Uterus (tissue), 3 donors: ENCODE measurements at regions not wholly inside any gene's neighbourhood (a gene's known extent, or its start where the extent isn't known, plus 50 kb on each side); places are given as distances from the start of the nearest gene placed in this dataset.

Experiments
- DNase-seq, 2 donors: peaks; one replicate each; pipeline ENCODE4 v3.0.0-alpha.2; 2019 to 2020
- H3K27ac ChIP-seq, 2 donors: fragments of 200-600 bp; sonication (generic); 1 replicate in 1 of 2; 2 replicates in 1 of 2; pipeline ENCODE4 v1.5.1; 2016 to 2018
- H3K27me3 ChIP-seq, 2 donors: fragments of 200-600 bp; sonication (generic); one replicate each; pipeline ENCODE4 v1.5.1; 2018 to 2019; ENCODE audit warnings: control low read depth in 1 of 2
- H3K36me3 ChIP-seq, 2 donors: fragments of 200-600 bp; sonication (generic); one replicate each; pipeline ENCODE4 v1.5.1; 2019; ENCODE audit warnings: control low read depth in 1 of 2
- H3K4me1 ChIP-seq, 2 donors: fragments of 200-600 bp; sonication (generic); one replicate each; pipeline ENCODE4 v1.5.1; 2018 to 2019; ENCODE audit warnings: control low read depth in 1 of 2
- H3K4me3 ChIP-seq, 2 donors: fragments of 200-600 bp; sonication (generic); 1 replicate in 1 of 2; 2 replicates in 1 of 2; pipeline ENCODE4 v1.5.1; 2018 to 2019; ENCODE audit warnings: mild to moderate bottlenecking in 1 of 2
- H3K9me3 ChIP-seq, 2 donors: fragments of 200-600 bp; sonication (generic); one replicate each; pipeline ENCODE4 v1.5.1; 2019; ENCODE audit warnings: control low read depth in 1 of 2
- POLR2A ChIP-seq, 2 donors: fragments of 450-650 bp; IDR thresholded peaks; one replicate each; pipeline ENCODE4 v1.6.1; 2016; ENCODE audit warnings: antibody characterized with exemption in 2 of 2, mild to moderate bottlenecking in 1 of 2, moderate library complexity in 1 of 2
- intact Hi-C: fragments of 100-400 bp; cut with DNase I; formaldehyde crosslinking; loops from one replicate; pipeline ENCODE4 v1.15.1; 2023; ENCODE audit warnings: low total_unique reads
- TF ChIP-seq, protein P1 (sequence below), 4 experiments: fragments of 200-600 bp in 2 of 4; fragments of 450-650 bp in 2 of 4; sonication (generic) in 2 of 4; IDR thresholded peaks; one replicate each; pipeline ENCODE4 v1.5.1; 2016 to 2019; ENCODE audit warnings: antibody characterized with exemption in 4 of 4, mild to moderate bottlenecking in 2 of 4, moderate library complexity in 1 of 4
- donor health status: DM: yes; HTN: yes; CAD: no.

DNA sequence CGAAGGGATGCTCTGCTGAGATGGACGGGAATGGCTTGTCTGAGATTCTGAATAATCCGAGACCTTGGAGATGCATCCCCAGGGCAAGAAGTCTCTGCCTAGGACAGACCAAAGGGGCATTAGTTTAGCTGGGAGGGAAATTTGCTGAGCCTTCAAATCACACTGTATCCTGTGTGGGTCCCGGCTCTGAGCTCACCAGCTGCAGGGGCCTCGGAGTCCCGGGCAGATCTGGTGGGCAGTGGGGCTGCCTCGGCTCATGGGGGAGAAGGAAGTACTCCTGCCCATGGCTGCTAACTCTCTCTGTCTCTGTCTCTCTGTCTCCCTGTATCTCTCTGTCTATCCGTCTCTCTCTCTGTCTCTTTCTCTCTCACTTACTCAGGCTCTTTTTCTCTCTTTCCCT, 522.4 kb downstream of the TBC1D22A start:
- Histone ChIP-seq H3K4me3 (no peak overlapping the region), H3K27ac (no peak overlapping the region), H3K36me3 (no peaks in the 10 kb centered on the region), H3K9me3 (no peaks in the 10 kb centered on the region), H3K4me1 (no peaks in the 10 kb centered on the region), H3K27me3 (no peaks in the 10 kb centered on the region)
- DNase-seq = no peak
- intact Hi-C loops = no loop called here
- TF ChIP-seq POLR2A (IDR thresholded peaks at IDR 0.05) = no peak
- TF ChIP-seq, protein P1, sequence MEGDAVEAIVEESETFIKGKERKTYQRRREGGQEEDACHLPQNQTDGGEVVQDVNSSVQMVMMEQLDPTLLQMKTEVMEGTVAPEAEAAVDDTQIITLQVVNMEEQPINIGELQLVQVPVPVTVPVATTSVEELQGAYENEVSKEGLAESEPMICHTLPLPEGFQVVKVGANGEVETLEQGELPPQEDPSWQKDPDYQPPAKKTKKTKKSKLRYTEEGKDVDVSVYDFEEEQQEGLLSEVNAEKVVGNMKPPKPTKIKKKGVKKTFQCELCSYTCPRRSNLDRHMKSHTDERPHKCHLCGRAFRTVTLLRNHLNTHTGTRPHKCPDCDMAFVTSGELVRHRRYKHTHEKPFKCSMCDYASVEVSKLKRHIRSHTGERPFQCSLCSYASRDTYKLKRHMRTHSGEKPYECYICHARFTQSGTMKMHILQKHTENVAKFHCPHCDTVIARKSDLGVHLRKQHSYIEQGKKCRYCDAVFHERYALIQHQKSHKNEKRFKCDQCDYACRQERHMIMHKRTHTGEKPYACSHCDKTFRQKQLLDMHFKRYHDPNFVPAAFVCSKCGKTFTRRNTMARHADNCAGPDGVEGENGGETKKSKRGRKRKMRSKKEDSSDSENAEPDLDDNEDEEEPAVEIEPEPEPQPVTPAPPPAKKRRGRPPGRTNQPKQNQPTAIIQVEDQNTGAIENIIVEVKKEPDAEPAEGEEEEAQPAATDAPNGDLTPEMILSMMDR (IDR thresholded peaks at IDR 0.05) = no peak

DNA sequence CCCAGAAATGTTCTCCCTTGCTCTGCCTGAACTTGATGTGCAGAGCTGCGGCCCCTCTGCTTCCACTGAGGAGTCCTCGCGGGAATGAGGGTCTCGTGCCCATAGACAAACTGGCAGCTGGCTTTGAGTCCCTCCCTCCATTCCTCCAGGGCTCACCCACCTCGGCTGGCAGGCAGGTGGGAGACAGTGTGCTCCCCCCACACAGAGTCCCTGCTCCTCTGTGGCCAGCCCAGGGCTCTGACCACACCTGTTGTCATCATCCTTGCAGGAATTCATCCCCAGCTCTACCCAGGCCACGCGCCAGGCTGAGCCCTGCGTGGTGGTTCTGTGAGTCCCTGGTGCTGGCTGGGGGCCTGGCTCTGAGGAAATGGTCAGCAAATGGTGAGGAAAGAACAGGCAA, 521.9 kb downstream of the TBC1D22A start:
- no peak for DNase-seq
- no peaks in the 10 kb centered on the region for H3K27me3 ChIP-seq
- no peak overlapping the region for H3K27ac ChIP-seq
- H3K4me3 ChIP-seq = no peak overlapping the region
- no peaks in the 10 kb centered on the region for H3K36me3 ChIP-seq
- TF ChIP-seq, protein P1 (IDR thresholded peaks at IDR 0.05) = no peak
- no peak for TF ChIP-seq POLR2A (IDR thresholded peaks at IDR 0.05)
- intact Hi-C loops = no loop called here
- no peaks in the 10 kb centered on the region for H3K9me3 ChIP-seq
- H3K4me1 ChIP-seq = no peaks in the 10 kb centered on the region

DNA sequence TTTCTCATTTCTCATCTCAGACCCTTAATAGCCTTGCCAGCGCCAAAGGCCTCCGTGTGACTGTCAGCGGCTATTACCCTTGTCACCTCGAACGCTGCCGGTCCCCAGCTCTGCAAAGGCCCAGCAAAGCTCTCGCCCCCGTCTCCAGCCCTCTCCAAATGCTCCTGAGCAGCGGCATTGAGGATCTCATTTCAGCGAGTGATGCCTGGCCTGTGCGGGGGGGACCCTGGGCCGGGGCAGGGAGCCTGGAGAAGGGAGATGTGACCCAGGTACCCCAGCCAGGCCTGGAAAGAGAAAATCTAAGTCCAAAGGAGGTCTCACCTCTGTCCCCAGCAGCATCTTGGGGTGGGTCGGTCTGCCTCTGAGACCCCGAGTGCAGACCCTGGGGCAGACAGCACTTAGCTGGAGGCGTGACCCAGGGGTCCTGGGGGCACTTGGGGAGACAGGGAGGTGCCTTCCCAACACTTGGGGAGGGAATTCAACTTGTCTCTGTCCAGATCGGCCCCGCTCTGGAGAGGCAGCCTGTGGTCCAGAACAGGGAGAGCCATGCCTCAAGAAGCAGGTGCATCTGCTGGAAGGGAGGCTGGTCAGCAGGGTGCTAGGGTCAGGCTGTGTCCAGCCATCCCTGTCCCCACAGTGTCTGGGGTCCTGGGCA, 521.3 kb downstream of the TBC1D22A start:
- Histone ChIP-seq H3K4me3 (no peak overlapping the region), H3K27me3 (no peaks in the 10 kb centered on the region), H3K36me3 (no peaks in the 10 kb centered on the region), H3K27ac (no peak overlapping the region), H3K9me3 (no peaks in the 10 kb centered on the region), H3K4me1 (no peaks in the 10 kb centered on the region)
- no peak for DNase-seq
- intact Hi-C loops = no loop called here
- TF ChIP-seq, protein P1 (IDR thresholded peaks at IDR 0.05) = no peak
- TF ChIP-seq POLR2A (IDR thresholded peaks at IDR 0.05) = no peak

DNA sequence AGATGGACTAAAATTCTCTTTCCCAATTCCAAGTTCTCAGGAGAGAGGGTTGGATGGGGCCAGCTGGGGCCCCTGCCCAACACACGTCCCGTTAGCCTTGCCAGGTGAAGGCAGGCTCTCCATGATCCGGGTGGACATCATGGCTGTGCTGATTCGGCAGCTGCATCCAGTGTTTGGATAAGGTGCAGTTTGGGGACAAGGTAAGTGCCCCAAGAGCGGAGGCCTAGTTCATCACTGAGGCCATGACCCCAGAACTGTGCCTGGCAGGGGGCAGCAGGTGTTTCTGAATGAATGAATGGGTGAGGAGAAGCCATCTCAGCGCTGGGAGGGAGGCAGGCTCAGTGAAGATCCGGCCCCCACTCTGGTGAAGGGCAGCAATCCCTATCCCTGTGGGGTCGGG, 520.4 kb downstream of the TBC1D22A start:
- Histone ChIP-seq H3K36me3 (no peaks in the 10 kb centered on the region), H3K27ac (no peak overlapping the region), H3K9me3 (no peaks in the 10 kb centered on the region), H3K4me3 (no peak overlapping the region), H3K27me3 (no peaks in the 10 kb centered on the region), H3K4me1 (no peaks in the 10 kb centered on the region)
- intact Hi-C loops = no loop called here
- TF ChIP-seq, protein P1 (IDR thresholded peaks at IDR 0.05) = no peak
- DNase-seq = no peak

DNA sequence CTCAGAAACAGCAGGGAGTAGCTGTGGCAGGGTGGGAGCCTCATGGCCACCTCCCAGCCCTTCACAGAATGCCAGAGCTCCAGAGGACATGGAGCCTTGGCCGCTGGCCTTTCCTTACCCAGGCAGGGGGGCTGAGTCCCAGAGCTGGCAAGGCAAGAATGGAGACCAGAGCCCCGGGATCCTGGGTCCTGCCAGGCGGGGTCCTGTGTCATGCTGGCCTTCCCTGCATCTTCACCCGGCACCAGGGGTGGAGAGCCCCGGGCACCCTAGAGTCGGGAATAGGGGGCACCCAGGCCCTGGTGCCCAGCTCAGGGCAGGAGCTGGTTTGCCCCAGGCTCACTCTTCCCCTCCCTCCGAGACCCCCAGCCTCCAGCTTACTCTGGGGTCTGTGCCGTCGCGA, 519.9 kb downstream of the TBC1D22A start:
- DNase-seq = no peak
- Histone ChIP-seq H3K4me3 (no peak overlapping the region), H3K9me3 (no peaks in the 10 kb centered on the region), H3K27ac (no peak overlapping the region), H3K4me1 (no peaks in the 10 kb centered on the region), H3K36me3 (no peaks in the 10 kb centered on the region), H3K27me3 (no peaks in the 10 kb centered on the region)
- intact Hi-C loops = no loop called here
- TF ChIP-seq POLR2A (IDR thresholded peaks at IDR 0.05) = no peak
- TF ChIP-seq, protein P1 (IDR thresholded peaks at IDR 0.05) = no peak
